Middle frontal gyrus (tissue), 1 donor: ENCODE measurements at regions not wholly inside any gene's neighbourhood (a gene's known extent, or its start where the extent isn't known, plus 50 kb on each side); places are given as distances from the start of the nearest gene placed in this dataset.

Experiments used
- DNase-seq: peaks from one replicate; pipeline ENCODE4 v3.0.0-alpha.2; 2015; ENCODE audit warnings: low spot score; ENCODE audit errors: extremely low spot score

GRCh38 chr3:140816372-140817195 is 125.1 kb upstream of the SLC25A36 start:
- DNase-seq = no peak

- no peak for DNase-seq
Measured at GRCh38 chr3:140821493-140821892, 120.1 kb upstream of the SLC25A36 start.

- DNase-seq = no peak
Measured at GRCh38 chr3:140822401-140823047, 119.1 kb upstream of the SLC25A36 start.

GRCh38 chr3:140823106-140823505 is 118.5 kb upstream of the SLC25A36 start:
- DNase-seq = no peak

GRCh38 chr3:140827894-140828293 is 113.7 kb upstream of the SLC25A36 start:
- no peak for DNase-seq

- DNase-seq = no peak
Measured at GRCh38 chr3:140828585-140828984, 113.1 kb upstream of the SLC25A36 start.

GRCh38 chr3:140829796-140830195 is 111.8 kb upstream of the SLC25A36 start:
- DNase-seq = no peak

- no peak for DNase-seq
Measured at GRCh38 chr3:140830391-140830790, 111.2 kb upstream of the SLC25A36 start.

- no peak for DNase-seq
Measured at GRCh38 chr3:140832883-140833282, 108.8 kb upstream of the SLC25A36 start.

GRCh38 chr3:140834266-140835037 is 107.2 kb upstream of the SLC25A36 start:
- no peak for DNase-seq

- DNase-seq = no peak
Measured at GRCh38 chr3:140842984-140843649, 98.5 kb upstream of the SLC25A36 start.

GRCh38 chr3:140843656-140844055 is 98.0 kb upstream of the SLC25A36 start:
- DNase-seq = no peak

- no peak for DNase-seq
Measured at GRCh38 chr3:140844072-140844471, 97.6 kb upstream of the SLC25A36 start.

GRCh38 chr3:140845882-140846281 is 95.8 kb upstream of the SLC25A36 start:
- DNase-seq = no peak

- DNase-seq = no peak
Measured at GRCh38 chr3:140848666-140849065, 93.0 kb upstream of the SLC25A36 start.

- no peak for DNase-seq
Measured at GRCh38 chr3:140850210-140850955, 91.3 kb upstream of the SLC25A36 start.

GRCh38 chr3:140854961-140855360 is 86.7 kb upstream of the SLC25A36 start:
- no peak for DNase-seq

GRCh38 chr3:140856905-140857304 is 84.7 kb upstream of the SLC25A36 start:
- no peak for DNase-seq

- no peak for DNase-seq
Measured at GRCh38 chr3:140857993-140858392, 83.6 kb upstream of the SLC25A36 start.

- no peak for DNase-seq
Measured at GRCh38 chr3:140859592-140860336, 81.9 kb upstream of the SLC25A36 start.
